Sigmoid colon (tissue), 4 donors: ENCODE measurements at regions not wholly inside any gene's neighbourhood (a gene's known extent, or its start where the extent isn't known, plus 50 kb on each side); places are given as distances from the start of the nearest gene placed in this dataset.

Source experiments
- CTCF ChIP-seq, 4 experiments: fragments of 450-650 bp in 3 of 4; fragments of 200-600 bp in 1 of 4; IDR thresholded peaks; one replicate each; pipeline ENCODE4 v1.5.1; 2016 to 2019; ENCODE audit warnings: antibody characterized with exemption in 4 of 4, mild to moderate bottlenecking in 3 of 4, moderate library complexity in 2 of 4
- EP300 ChIP-seq, 4 donors: sonication (generic); formaldehyde crosslinking; IDR thresholded peaks; one replicate each; pipeline ENCODE4 v1.6.1; 2017; ENCODE audit warnings: antibody characterized with exemption in 4 of 4
- POLR2A ChIP-seq, 2 donors: fragments of 450-650 bp; IDR thresholded peaks; one replicate each; pipeline ENCODE4 v1.6.1; 2016; ENCODE audit warnings: antibody characterized with exemption in 2 of 2, mild to moderate bottlenecking in 2 of 2, moderate library complexity in 2 of 2
- POLR2AphosphoS5 ChIP-seq, 4 donors: sonication (generic); formaldehyde crosslinking; IDR thresholded peaks; one replicate each; pipeline ENCODE4 v1.6.1; 2017; ENCODE audit warnings: antibody characterized with exemption in 4 of 4

- TF ChIP-seq POLR2A (IDR thresholded peaks at IDR 0.05) (no peak), CTCF (IDR thresholded peaks at IDR 0.05) (no peak), POLR2AphosphoS5 (IDR thresholded peaks at IDR 0.05) (no peak), EP300 (IDR thresholded peaks at IDR 0.05) (no peak)
Measured at GRCh38 chr18:22790545-22791309, 142.4 kb upstream of the RBBP8 start.
